OCI-M1 (cell line): ENCODE measurements at regions not wholly inside any gene's neighbourhood (a gene's known extent, or its start where the extent isn't known, plus 50 kb on each side); places are given as distances from the start of the nearest gene placed in this dataset.

Experiments
- DNase-seq: peaks from one replicate; lab custom pipeline; 2025; lab: John Stamatoyannopoulos, UW

- DNase-seq: no peak
Measured at GRCh38 chr2:19235308-19235707, 123.1 kb downstream of the OSR1 start.

- DNase-seq: no peak
Measured at GRCh38 chr2:19232312-19232711, 126.1 kb downstream of the OSR1 start.

GRCh38 chr2:19231625-19232024, 126.8 kb downstream of the OSR1 start:
- no peak for DNase-seq

- DNase-seq: no peak
Measured at GRCh38 chr2:19230626-19231025, 127.8 kb downstream of the OSR1 start.

GRCh38 chr2:19228715-19229114, 129.7 kb downstream of the OSR1 start:
- DNase-seq: no peak

DNA sequence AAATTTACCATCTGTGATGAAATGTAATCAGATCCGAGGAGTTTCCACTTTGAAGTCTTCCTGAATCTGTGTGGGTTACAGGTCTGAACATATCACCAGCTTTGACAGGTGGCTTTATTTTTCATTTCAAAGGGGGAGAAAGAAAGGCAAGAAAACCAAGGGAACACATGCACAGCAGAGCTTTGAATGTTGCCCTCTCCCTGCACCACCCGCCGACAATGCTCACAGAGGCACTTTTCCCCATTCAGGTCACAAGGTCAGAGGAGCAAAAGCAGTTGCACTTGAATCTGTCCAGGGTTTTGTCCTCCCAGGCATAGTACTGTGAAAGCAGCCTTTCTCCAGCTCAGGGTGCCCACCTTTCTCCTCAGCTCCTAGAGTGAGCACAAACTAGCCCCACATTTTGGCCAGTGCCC, 130.2 kb downstream of the OSR1 start:
- no peak for DNase-seq

DNA sequence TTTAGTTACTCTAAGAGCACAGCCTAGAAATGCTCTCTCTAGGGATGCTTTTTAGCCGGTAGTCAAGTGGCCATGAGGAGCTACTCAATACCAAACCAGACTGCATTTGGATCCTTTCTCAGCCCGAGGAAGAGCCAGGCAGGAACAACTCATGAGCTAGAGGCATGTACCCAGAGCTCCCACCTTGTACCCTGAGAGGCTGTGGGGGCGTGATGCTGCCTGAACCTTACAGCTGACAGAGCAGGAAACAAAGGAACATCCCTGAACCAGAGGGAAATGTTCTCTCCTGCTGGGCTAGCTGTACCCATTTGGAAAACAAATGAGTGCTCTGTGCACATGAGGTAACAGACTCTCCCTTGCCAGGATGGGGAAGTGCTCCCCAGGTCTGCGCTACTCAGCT, 131.6 kb downstream of the OSR1 start:
- DNase-seq: no peak

GRCh38 chr2:19226386-19226785, 132.0 kb downstream of the OSR1 start:
- no peak for DNase-seq

GRCh38 chr2:19225931-19226330, 132.5 kb downstream of the OSR1 start:
- no peak for DNase-seq

GRCh38 chr2:19225126-19225525, 133.3 kb downstream of the OSR1 start:
- DNase-seq: no peak

GRCh38 chr2:19224486-19224885, 133.9 kb downstream of the OSR1 start:
- DNase-seq: no peak

GRCh38 chr2:19224011-19224410, 134.4 kb downstream of the OSR1 start:
- no peak for DNase-seq

DNA sequence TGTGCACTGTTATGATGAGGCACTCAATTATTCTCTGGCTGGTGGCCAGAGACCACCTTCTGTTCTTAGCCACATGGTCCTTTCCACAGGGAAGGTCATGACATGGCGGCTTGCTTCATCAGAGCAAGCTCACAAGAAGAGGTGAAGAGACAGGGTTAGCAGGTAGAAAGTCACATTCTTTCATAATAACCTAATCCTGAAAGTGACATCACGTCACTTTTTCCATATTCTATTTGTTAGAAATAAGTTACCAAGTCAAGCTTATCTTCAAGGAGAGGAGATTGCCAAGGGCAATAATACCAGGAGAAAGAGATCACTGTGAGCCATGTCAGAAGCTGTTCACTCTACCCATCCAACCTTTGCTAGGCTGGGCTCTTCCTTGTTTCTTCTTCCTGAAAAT, 139.4 kb downstream of the OSR1 start:
- no peak for DNase-seq

GRCh38 chr2:19218166-19218565, 140.3 kb downstream of the OSR1 start:
- no peak for DNase-seq

- no peak for DNase-seq
Measured at GRCh38 chr2:19216676-19217602, 141.5 kb downstream of the OSR1 start.

DNA sequence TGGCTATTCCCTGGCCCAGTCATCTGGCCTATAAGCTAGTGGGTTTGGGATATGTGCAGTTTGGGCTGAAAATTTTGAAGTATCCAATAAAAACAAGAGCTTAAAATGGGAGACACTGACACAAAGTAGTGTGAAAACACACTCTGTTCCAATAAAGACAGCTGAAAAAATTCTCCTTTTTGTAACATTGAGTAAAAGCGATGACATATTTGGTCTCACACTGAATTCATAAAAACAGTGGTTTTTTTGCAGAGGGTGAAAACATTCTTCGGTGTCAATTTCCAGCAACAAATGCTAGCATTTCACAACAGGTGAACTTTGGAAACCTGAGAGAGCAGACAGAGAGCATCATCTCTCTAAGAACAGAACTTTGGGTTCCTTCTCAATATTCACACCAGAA, 142.2 kb downstream of the OSR1 start:
- no peak for DNase-seq

DNA sequence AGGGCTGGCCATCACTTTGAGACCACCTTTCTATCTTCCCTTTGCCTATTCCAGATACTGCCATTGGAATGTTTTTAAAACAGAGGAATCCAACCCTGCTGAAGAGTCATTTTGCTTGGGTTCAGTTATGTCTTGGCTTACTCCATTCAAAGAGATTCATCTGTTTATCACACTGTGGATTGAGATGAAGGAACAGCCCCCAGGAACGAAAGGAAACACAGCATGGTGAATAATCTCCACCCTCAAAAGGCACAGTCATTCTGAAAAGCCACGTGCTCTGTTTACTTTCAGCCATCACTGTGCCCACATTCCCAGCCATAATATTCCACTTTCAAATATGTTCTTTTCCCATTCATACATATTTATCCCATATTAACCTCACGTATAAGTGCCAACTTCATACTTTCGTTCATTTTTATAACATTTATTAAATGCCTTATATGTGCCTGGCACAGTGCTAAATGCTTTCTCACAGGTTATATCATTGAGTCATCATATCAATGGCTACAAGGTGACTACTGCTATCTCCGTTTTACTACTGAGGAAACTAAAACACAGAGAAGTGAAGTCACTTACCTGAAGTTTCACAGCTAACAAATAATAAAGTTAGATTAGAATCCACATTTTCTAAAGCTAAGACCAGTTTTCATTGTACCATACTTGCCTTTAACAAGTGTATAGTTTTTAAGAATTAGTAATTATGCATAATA, 143.6 kb downstream of the OSR1 start:
- DNase-seq: no peak

GRCh38 chr2:19209575-19210341, 148.7 kb downstream of the OSR1 start:
- peak; percentile 43 for DNase-seq

DNA sequence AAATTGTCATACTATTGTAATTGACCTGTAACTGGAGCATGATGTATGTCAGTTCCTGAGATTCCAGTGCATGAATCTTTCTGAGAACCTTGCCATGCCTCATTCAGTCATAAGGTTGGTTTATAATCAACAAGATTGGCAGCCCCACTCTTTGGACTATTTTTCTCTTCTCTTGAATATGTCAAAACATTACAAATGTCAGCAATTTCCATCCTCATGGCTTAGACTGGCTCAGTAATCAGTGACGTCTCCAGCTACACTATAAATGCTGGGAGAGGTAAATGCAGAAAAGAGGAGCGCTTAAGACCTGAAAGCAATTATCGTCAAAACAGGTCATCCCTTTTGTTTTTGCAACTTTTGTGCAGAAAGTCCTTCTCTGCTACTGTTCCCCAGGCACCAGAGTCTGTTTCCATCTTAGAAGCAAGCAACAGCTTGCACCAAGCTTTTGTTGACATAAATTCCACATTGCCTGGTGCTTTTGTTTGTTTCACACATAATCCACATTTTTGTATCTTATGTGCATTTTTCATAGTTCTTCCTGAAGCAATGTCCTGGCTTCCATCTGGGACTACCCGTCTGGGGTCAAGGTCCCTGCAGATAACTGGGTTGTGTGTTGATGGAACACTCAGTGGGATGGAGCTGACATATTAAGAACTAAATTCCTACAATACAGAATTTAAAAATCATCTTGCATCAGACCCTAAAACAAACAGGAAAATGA, 149.8 kb downstream of the OSR1 start:
- DNase-seq: no peak

GRCh38 chr2:19207452-19207851, 151.0 kb downstream of the OSR1 start:
- DNase-seq: no peak

DNA sequence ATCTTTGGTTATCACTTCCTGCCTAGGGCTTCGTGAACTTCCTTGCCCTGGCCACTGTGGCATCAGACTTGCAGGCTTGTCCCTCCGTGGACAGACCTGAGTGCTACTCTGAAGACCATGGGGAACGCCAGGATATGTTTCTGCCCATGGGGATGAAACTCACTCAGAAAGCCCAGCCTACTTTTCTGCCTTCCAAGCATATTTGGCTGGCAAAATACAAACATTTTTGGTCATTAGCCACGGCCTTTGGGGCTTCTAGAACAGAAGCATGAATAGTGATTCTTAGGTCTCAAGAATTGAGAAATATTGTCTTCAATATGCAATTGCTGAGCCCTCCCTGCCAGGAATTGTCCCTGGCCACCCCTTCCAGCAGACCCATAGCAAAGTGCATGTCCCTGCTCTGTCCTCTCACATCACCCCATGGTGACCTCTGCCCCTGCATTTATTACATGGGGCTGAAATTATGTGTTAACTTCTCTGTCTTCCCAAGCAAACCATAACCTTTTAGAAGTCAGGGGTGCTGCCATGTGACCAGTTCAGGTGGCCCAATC, 152.4 kb downstream of the OSR1 start:
- DNase-seq: no peak

DNA sequence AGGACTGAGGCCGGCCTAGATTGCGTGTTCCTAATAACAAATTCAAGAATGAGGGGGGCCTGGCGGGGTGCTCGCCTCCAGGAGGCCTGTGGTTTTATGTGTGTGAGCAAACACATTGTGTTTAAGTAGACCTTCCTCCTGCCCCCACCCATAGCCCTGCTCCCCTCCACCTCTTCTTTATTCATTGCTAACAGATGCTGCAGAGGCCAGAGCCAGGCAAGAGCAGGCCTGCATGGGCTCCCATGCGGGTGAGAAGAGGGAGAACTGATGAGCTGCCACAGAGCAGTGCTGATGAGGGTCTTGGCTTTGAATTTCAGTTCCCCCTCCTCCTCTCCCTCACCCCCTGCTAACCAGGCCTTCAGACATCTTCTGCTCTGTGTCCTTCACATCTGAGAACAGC, 154.6 kb downstream of the OSR1 start:
- DNase-seq: no peak
